ENCODE measurements at regions not wholly inside any gene's neighbourhood (a gene's known extent, or its start where the extent isn't known, plus 50 kb on each side); places are given as distances from the start of the nearest gene placed in this dataset.
"Not testable (repeated sequence)": the region's sequence is repeated elsewhere in the genome, so short reads cannot be mapped to it uniquely, and the experiment has no call there.

- no peak for DNase-seq (ENCODE audit: low read depth)
Measured at GRCh38 chr15:59896663-59897074, 107.4 kb upstream of the FOXB1 start.

GRCh38 chr15:59894835-59895234 is 109.3 kb upstream of the FOXB1 start:
- no peak for DNase-seq (ENCODE audit: low read depth)

- DNase-seq (ENCODE audit: low read depth) = no peak
Measured at GRCh38 chr15:59892985-59893384, 111.1 kb upstream of the FOXB1 start.

GRCh38 chr15:59887870-59888269 is 116.2 kb upstream of the FOXB1 start:
- DNase-seq (ENCODE audit: low read depth) = not testable (repeated sequence)

GRCh38 chr15:59887211-59887610 is 116.9 kb upstream of the FOXB1 start:
- DNase-seq (ENCODE audit: low read depth) = no peak

GRCh38 chr15:59886441-59886840 is 117.7 kb upstream of the FOXB1 start:
- no peak for DNase-seq (ENCODE audit: low read depth)

GRCh38 chr15:59885832-59886231 is 118.3 kb upstream of the FOXB1 start:
- no peak for DNase-seq (ENCODE audit: low read depth)

GRCh38 chr15:59879506-59880265 is 124.4 kb upstream of the FOXB1 start:
- DNase-seq (ENCODE audit: low read depth) = no peak

GRCh38 chr15:59876140-59876539 is 128.0 kb upstream of the FOXB1 start:
- DNase-seq (ENCODE audit: low read depth) = no peak

- no peak for DNase-seq (ENCODE audit: low read depth)
Measured at GRCh38 chr15:59873644-59874272, 130.4 kb upstream of the FOXB1 start.

GRCh38 chr15:59867086-59867855 is 136.8 kb upstream of the FOXB1 start:
- no peak for DNase-seq (ENCODE audit: low read depth)

- DNase-seq (ENCODE audit: low read depth) = no peak
Measured at GRCh38 chr15:59866642-59867041, 137.5 kb upstream of the FOXB1 start.

- DNase-seq (ENCODE audit: low read depth) = no peak
Measured at GRCh38 chr15:59862191-59863155, 141.6 kb upstream of the FOXB1 start.

GRCh38 chr15:59847968-59848367 is 156.1 kb upstream of the FOXB1 start:
- no peak for DNase-seq (ENCODE audit: low read depth)

- DNase-seq (ENCODE audit: low read depth) = no peak
Measured at GRCh38 chr15:59845942-59846499, 156.9 kb upstream of the BNIP2 start.

GRCh38 chr15:59843609-59844008 is 154.5 kb upstream of the BNIP2 start:
- no peak for DNase-seq (ENCODE audit: low read depth)

GRCh38 chr15:59841036-59841435 is 151.9 kb upstream of the BNIP2 start:
- DNase-seq (ENCODE audit: low read depth) = no peak

GRCh38 chr15:59839906-59840305 is 150.8 kb upstream of the BNIP2 start:
- DNase-seq (ENCODE audit: low read depth) = no peak

GRCh38 chr15:59838900-59839299 is 149.8 kb upstream of the BNIP2 start:
- no peak for DNase-seq (ENCODE audit: low read depth)

- DNase-seq (ENCODE audit: low read depth) = no peak
Measured at GRCh38 chr15:59835776-59836175, 146.7 kb upstream of the BNIP2 start.

- no peak for DNase-seq (ENCODE audit: low read depth)
Measured at GRCh38 chr15:59834528-59834927, 145.4 kb upstream of the BNIP2 start.

GRCh38 chr15:59833366-59833765 is 144.2 kb upstream of the BNIP2 start:
- DNase-seq (ENCODE audit: low read depth) = no peak

All from activated T-cell treated with anti-CD3 and anti-CD28 coated beads for 24 hours (primary cell).